Gastroesophageal sphincter (tissue), 3 donors: ENCODE measurements at regions not wholly inside any gene's neighbourhood (a gene's known extent, or its start where the extent isn't known, plus 50 kb on each side); places are given as distances from the start of the nearest gene placed in this dataset.

Experiments
- POLR2A ChIP-seq, 2 donors: fragments of 450-650 bp; IDR thresholded peaks; one replicate each; pipeline ENCODE4 v1.6.1; 2017; ENCODE audit warnings: antibody characterized with exemption in 2 of 2, mild to moderate bottlenecking in 2 of 2, moderate library complexity in 1 of 2
- POLR2AphosphoS5 ChIP-seq: sonication (generic); formaldehyde crosslinking; IDR thresholded peaks from one replicate; pipeline ENCODE4 v1.6.1; 2017; ENCODE audit warnings: antibody characterized with exemption
- TF ChIP-seq, protein P1 (sequence below), 4 experiments: fragments of 200-600 bp in 2 of 4; fragments of 450-650 bp in 2 of 4; sonication (generic) in 1 of 4; IDR thresholded peaks; one replicate each; pipeline ENCODE4 v1.5.1; 2017 to 2019; ENCODE audit warnings: antibody characterized with exemption in 4 of 4, mild to moderate bottlenecking in 2 of 4, moderate library complexity in 2 of 4

DNA sequence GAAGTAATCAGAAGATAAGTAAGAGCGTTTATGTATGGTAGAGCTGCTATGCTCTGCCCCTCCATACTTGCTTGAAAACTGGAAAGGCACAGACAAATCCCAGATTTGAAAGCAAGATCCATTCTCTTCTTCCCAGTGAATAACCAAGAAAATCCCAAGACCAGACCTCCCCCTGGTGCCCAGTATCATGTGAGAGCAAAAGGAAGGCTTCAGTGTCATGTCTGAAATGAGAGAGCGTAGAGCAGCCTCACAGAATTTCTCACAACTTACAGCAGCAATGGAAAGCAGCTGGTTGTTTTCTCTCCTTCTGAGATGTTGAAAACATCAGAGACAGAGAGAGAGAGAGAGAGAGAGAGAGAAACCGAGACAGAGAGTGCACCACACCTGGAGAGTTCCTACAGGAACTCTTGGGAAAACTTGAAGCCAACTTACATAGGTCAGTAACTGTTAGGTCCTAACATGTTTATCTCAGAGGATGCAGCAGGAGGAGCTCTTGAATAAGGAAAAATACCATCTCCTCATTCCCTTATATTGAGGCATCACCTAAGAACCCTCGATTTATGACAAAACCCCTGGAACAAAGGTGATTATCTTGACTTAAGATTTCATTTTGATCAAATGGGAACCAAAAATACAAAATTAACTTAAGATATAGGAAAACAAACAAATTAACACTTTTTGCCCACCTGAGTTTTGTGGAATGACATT, 273.3 kb downstream of the NSUN3 start:
- TF ChIP-seq, protein P1, sequence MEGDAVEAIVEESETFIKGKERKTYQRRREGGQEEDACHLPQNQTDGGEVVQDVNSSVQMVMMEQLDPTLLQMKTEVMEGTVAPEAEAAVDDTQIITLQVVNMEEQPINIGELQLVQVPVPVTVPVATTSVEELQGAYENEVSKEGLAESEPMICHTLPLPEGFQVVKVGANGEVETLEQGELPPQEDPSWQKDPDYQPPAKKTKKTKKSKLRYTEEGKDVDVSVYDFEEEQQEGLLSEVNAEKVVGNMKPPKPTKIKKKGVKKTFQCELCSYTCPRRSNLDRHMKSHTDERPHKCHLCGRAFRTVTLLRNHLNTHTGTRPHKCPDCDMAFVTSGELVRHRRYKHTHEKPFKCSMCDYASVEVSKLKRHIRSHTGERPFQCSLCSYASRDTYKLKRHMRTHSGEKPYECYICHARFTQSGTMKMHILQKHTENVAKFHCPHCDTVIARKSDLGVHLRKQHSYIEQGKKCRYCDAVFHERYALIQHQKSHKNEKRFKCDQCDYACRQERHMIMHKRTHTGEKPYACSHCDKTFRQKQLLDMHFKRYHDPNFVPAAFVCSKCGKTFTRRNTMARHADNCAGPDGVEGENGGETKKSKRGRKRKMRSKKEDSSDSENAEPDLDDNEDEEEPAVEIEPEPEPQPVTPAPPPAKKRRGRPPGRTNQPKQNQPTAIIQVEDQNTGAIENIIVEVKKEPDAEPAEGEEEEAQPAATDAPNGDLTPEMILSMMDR (IDR thresholded peaks at IDR 0.05), result peak; percentile 13 to 56 (median 41)
- TF ChIP-seq POLR2A (IDR thresholded peaks at IDR 0.05) (no peak), POLR2AphosphoS5 (no peak)
